ENCODE measurements at regions not wholly inside any gene's neighbourhood (a gene's known extent, or its start where the extent isn't known, plus 50 kb on each side); places are given as distances from the start of the nearest gene placed in this dataset.

DNA sequence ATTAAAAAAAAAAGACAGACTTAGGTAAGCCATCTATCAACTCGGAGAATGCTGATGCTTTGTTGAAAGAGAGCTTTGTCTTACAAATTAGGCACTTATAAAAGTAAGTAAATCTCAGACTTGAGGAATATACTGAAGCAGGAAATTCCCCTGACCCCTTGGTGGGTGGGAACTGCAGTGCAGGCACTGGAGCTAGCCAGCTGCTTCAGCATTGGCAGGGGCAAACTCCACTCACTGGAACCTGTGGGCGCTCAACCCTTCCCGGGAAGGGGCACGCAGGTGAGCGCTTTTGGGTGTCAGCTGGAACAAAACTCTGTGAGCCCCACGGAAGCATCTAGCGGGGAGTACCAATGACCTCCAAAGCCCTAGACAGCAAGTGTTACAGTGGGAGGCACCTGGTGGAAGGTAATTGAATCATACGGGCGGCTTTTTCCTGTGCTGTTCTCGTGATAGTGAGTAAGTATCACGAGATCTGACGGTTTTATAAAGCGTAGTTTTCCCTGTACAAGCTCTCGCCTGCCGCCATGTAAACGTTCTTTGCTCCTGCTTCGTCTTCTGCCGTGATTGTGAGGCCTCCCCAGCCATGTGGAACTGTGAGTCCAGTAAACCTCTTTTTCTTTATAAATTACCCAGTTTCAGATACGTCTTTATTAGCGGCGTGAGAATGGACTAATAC, 628.0 kb upstream of the CDH18 start:
- no peak for DNase-seq (ENCODE audit: extremely low read depth, insufficient read length)
- TF ChIP-seq, protein P1, sequence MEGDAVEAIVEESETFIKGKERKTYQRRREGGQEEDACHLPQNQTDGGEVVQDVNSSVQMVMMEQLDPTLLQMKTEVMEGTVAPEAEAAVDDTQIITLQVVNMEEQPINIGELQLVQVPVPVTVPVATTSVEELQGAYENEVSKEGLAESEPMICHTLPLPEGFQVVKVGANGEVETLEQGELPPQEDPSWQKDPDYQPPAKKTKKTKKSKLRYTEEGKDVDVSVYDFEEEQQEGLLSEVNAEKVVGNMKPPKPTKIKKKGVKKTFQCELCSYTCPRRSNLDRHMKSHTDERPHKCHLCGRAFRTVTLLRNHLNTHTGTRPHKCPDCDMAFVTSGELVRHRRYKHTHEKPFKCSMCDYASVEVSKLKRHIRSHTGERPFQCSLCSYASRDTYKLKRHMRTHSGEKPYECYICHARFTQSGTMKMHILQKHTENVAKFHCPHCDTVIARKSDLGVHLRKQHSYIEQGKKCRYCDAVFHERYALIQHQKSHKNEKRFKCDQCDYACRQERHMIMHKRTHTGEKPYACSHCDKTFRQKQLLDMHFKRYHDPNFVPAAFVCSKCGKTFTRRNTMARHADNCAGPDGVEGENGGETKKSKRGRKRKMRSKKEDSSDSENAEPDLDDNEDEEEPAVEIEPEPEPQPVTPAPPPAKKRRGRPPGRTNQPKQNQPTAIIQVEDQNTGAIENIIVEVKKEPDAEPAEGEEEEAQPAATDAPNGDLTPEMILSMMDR (IDR thresholded peaks at IDR 0.05; ENCODE audit: insufficient read depth, low read length, poor library complexity, severe bottlenecking): no peak
- no peak overlapping the region for H3K4me3 ChIP-seq (replicated peaks; ENCODE audit: low read depth, low read length)
- no peaks in the 10 kb centered on the region for H3K36me3 ChIP-seq (ENCODE audit: control insufficient read depth, insufficient read depth, low read length)
- H3K27me3 ChIP-seq (replicated peaks; ENCODE audit: control insufficient read depth, insufficient read depth, low read length): no peaks in the 10 kb centered on the region

DNA sequence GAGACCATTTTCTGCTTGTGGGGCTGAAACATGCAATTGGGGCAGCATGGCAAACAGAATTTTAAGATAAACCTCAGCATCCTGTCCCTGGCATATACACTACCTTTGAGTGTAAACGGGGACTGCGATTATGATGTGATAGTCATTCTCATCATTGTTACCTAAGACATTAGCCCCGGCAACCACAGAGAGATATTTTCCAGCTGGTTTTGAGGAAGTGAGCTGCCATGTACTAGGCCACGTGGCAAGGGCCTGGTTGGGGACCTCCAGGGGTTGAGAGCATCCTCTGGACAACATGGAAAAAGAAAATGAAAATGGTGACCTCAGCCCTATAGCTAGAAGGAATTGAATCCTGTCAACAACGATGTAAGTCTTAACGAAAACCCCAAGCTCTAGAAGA, 623.6 kb upstream of the CDH18 start:
- no peaks in the 10 kb centered on the region for H3K36me3 ChIP-seq (ENCODE audit: control insufficient read depth, insufficient read depth, low read length)
- no peak overlapping the region for H3K4me3 ChIP-seq (replicated peaks; ENCODE audit: low read depth, low read length)
- H3K27me3 ChIP-seq (replicated peaks; ENCODE audit: control insufficient read depth, insufficient read depth, low read length): no peaks in the 10 kb centered on the region
- DNase-seq (ENCODE audit: extremely low read depth, insufficient read length): no peak
- TF ChIP-seq, protein P1 (IDR thresholded peaks at IDR 0.05; ENCODE audit: insufficient read depth, low read length, poor library complexity, severe bottlenecking): no peak

DNA sequence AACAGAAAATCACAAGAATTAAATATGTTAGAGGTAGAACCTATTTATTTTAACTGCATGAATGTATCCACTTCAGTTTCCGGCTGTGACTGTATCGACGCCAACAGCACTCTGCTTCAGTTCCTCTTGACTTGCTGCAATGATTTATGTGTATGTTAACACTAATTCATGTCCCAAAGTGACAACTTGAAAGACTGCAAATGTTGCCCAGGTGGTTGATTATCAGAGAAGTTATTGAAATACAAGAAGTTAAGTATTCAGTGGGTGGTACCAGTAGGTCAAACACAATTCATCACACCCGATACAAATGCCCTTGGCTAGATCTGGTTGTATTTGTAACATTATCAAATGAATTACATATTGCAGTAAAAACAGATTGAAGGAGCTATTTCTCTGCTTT, 622.7 kb upstream of the CDH18 start:
- no peak overlapping the region for H3K4me3 ChIP-seq (replicated peaks; ENCODE audit: low read depth, low read length)
- no peak for DNase-seq (ENCODE audit: extremely low read depth, insufficient read length)
- TF ChIP-seq, protein P1 (IDR thresholded peaks at IDR 0.05; ENCODE audit: insufficient read depth, low read length, poor library complexity, severe bottlenecking): no peak
- no peaks in the 10 kb centered on the region for H3K27me3 ChIP-seq (replicated peaks; ENCODE audit: control insufficient read depth, insufficient read depth, low read length)
- H3K36me3 ChIP-seq (ENCODE audit: control insufficient read depth, insufficient read depth, low read length): no peaks in the 10 kb centered on the region

DNA sequence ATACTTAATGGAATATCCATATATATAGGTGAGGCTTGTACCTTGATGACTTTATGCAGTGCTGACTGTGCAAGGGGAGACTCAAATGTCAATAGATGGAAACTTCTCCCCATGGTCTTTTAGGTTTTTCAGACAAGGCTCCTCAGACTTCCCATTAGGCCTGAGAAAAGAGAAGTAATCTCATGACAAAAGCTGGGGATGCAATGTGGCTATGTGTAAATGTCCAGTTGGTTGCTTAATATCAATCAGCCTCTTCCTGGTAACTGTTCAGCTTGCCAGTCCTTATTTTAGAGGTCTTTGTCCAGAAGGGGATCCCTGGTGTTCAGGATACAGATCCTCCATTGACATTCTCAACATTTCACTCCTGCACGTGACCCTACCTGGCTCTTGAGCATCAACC, 621.1 kb upstream of the CDH18 start:
- TF ChIP-seq, protein P1 (IDR thresholded peaks at IDR 0.05; ENCODE audit: insufficient read depth, low read length, poor library complexity, severe bottlenecking): no peak
- no peaks in the 10 kb centered on the region for H3K36me3 ChIP-seq (ENCODE audit: control insufficient read depth, insufficient read depth, low read length)
- no peak overlapping the region for H3K4me3 ChIP-seq (replicated peaks; ENCODE audit: low read depth, low read length)
- no peak for DNase-seq (ENCODE audit: extremely low read depth, insufficient read length)
- no peaks in the 10 kb centered on the region for H3K27me3 ChIP-seq (replicated peaks; ENCODE audit: control insufficient read depth, insufficient read depth, low read length)

GRCh38 chr5:20608567-20608966, 620.6 kb upstream of the CDH18 start:
- Histone ChIP-seq H3K36me3 (ENCODE audit: control insufficient read depth, insufficient read depth, low read length) (no peaks in the 10 kb centered on the region), H3K27me3 (replicated peaks; ENCODE audit: control insufficient read depth, insufficient read depth, low read length) (no peaks in the 10 kb centered on the region), H3K4me3 (replicated peaks; ENCODE audit: low read depth, low read length) (no peak overlapping the region)
- DNase-seq (ENCODE audit: extremely low read depth, insufficient read length): no peak
- TF ChIP-seq, protein P1 (IDR thresholded peaks at IDR 0.05; ENCODE audit: insufficient read depth, low read length, poor library complexity, severe bottlenecking): no peak

All from GM06990 (cell line).